HG02588 (cell line): ENCODE measurements at regions not wholly inside any gene's neighbourhood (a gene's known extent, or its start where the extent isn't known, plus 50 kb on each side); places are given as distances from the start of the nearest gene placed in this dataset.
"Not testable (repeated sequence)": the region's sequence is repeated elsewhere in the genome, so short reads cannot be mapped to it uniquely, and the experiment has no call there.

ENCODE experiments used
- ATAC-seq: cut with Tn5 transposase; IDR thresholded peaks from one replicate; pipeline ENCODE4 v1.9.1; 2021; ENCODE audit warnings: mild to moderate bottlenecking, moderate library complexity; ENCODE audit not compliant: unreplicated experiment

GRCh38 chrX:13518126-13518525 lies 51.3 kb upstream of the EGFL6 start:
- ATAC-seq: no peak

GRCh38 chrX:13515211-13515930 lies 54.0 kb upstream of the EGFL6 start:
- ATAC-seq: no peak

GRCh38 chrX:13511944-13512330 lies 57.5 kb upstream of the EGFL6 start:
- no peak for ATAC-seq

GRCh38 chrX:13511241-13511943 lies 58.0 kb upstream of the EGFL6 start:
- ATAC-seq: no peak

GRCh38 chrX:13507893-13508292 lies 61.5 kb upstream of the EGFL6 start:
- ATAC-seq: no peak

DNA sequence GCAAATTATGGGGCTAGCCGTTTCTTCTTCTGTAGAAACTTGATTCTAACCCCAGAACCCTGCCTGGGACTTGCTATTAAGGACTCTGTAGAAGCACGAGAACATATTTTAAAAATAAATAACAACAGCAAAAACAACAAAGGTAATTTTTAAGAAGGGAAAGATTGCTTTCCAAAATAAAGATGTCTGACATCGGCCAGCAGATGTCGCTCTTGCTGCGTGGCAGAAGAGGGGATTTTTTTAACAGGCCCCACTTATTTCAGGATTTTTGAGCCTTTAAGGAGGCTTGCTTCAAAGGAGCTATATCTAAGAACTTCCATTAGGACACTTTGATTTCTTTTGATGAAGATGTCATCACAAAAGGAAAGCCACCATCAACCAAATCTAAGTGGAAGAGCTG lies 62.8 kb upstream of the EGFL6 start:
- no peak for ATAC-seq

- ATAC-seq: no peak
Observed at GRCh38 chrX:13502590-13502989, 66.8 kb upstream of the EGFL6 start.

DNA sequence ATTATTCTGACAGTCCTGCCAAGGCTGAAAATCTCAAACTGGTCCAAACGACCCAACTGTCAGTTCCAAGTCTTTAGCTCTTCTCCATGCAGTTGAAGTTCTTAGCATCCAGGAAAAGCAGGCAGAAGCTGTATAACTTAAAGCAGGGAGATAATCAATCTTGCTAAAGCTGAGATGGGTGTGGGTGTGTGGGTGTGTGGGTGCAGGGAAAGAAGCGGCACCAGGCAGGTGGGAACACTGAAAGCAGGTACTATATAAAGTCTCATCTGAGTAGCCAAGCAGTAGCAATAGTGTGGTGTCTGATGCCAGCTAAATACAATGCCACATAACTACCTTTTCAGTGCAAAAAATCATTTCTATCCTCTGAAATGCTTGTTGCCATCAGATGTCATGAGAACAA lies 69.7 kb upstream of the EGFL6 start:
- ATAC-seq: no peak

DNA sequence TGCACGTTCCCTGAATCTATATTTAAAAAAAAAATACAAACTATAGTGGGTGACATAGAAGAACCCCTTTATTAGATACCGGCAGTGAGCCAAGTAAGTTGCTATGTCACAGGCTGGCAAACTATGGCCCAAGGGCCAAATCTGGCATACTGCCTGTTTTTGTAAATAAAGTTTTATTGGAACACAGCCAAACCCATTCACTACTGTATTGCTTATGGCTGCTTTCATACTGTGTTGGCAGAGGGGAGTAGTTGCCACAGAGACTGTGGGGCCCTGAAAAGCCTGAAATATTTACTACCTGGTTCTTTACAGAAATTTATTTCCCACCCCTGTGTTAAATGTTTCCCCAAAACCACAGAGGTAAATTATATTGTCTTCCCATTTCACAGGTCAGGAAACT lies 71.2 kb upstream of the EGFL6 start:
- ATAC-seq: no peak

GRCh38 chrX:13495232-13495631 lies 74.2 kb upstream of the EGFL6 start:
- no peak for ATAC-seq

- ATAC-seq: no peak
Observed at GRCh38 chrX:13494562-13494961, 74.8 kb upstream of the EGFL6 start.

DNA sequence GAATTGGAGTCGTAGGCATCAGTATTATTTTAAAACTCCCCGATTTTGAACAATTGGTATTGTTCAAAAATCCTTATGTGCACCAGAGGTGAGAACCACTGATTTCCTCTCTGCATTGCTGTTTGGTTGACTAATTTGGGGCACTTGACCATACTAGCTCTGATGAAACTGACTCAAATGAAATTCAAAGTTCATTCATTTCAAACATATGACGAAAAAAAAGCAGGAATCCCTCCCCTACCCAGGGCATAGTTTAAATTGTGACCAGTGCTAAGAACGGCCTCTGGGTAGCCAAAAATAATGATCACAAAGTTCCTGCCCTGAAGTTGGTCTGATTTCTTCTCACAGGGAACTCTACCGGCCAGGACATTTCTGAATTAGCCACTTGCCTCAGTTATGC lies 75.7 kb upstream of the EGFL6 start:
- ATAC-seq: no peak

DNA sequence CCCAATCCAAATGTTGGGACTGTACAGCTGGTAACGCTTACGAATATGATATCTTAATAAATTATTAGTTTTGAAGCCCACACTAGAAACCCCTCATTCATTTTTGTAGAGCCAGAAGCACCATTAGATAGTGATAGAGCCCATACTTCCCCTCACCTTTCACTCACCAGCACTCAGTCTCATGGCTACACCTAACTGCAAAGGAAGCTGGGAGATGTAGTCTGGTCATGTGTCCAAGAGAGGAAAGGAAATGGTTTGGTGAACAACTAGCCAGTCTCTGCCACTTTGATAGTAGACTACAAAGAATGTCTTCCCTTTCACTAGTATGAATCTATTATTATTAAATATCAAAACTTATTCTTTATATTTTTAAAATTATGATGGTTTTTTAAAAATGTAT lies 77.1 kb upstream of the EGFL6 start:
- ATAC-seq: no peak

DNA sequence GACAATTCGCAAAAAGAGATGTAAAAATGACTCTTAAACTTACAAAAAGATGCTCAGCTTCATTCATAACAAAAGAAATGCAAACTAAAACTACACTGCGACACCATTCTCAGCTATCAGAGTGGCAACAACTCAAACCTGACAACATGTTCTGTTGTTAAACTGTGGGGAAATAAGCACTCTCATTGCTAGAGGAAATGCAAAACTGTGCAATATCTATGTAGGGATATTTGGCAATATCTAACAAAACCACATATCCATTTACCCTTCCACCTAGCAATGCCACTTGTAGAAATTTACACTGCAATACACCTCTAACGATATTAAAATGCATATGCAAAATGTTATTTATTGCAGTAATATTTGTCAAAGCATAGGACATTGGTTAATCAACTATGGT lies 78.3 kb upstream of the EGFL6 start:
- no peak for ATAC-seq

- no peak for ATAC-seq
Observed at GRCh38 chrX:13489454-13489853, 79.9 kb upstream of the EGFL6 start.

DNA sequence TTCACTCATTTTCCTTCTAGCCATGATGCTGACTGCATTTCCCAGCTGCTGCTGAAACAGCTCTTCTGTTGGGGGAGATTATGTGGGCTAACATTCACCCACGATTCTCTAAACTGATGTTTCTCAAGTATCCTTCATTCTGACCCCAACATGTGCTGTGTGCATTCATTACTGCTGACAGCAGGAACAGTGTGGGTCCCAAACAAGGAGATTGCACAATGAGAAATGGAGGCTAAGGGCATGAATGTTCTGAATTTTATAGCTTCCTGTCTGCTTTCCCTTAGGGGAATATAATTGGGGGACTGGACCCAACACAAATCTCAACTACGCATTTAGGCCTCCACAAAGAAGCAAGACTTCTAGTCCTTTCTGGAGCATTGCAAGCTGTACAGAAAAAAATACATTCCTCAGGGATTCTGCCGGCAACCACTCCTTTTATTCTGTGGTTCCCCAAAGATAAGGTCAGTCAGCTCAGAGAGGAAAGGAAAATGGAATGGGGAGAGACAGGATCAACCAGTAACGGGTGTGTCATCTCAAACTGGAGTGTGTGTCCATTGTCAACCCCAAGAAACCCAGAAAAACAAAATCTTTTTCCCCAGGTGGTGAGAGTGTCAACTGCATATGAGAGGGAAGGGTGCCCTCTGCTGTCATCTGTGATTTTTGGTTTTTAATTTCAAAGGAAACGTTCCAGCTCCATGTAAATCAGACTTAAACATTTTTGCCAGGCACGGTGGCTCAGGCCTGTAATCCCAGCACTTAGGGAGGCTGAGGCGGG lies 81.5 kb upstream of the EGFL6 start:
- ATAC-seq: no peak

DNA sequence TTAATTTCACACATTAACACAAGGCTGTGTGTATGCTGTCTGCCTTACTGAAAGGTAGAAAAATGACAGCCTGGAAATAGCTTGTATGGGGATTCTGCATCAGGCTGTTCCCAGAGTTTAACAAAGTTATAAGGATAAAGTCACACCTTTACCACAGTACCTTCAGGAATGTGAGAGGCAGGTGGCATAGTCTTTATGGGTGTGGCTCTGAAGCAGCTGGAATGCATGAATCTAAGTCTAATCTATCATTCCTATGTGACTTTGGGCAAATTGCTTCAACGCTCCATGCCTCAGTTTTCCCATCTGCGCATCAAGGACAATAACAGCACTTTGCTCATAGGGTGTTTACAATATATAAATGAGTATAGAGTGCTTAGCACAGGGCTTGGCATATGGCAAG lies 84.2 kb upstream of the EGFL6 start:
- no peak for ATAC-seq

GRCh38 chrX:13483773-13484172 lies 85.6 kb upstream of the EGFL6 start:
- ATAC-seq: no peak

GRCh38 chrX:13482746-13483541 lies 86.5 kb upstream of the EGFL6 start:
- no peak for ATAC-seq

GRCh38 chrX:13480780-13481179 lies 88.6 kb upstream of the EGFL6 start:
- not testable (repeated sequence) for ATAC-seq

DNA sequence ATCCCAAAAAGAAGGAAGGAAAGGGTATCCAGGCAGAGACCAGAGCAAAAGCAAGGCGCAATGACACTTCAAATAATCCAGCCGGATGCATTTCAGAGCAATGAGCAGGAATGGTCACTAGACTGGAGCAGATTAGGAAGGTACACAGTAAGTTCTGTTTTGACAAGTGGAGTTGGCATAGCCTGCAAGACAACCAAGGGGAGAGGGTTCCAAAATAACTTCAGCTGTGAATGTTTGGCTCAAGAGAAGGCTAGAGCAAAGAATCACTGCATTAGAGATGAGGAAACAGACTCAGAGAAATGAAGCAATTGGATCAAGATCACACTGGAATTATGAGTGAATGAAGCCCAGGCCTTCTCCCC lies 90.0 kb upstream of the EGFL6 start:
- ATAC-seq: no peak
